Activated naive CD4-positive, alpha-beta T cell treated with anti-CD3 and anti-CD28 coated beads, Interleukin-2, amount 50 U/mL, for 24 hours (primary cell): ENCODE measurements at regions not wholly inside any gene's neighbourhood (a gene's known extent, or its start where the extent isn't known, plus 50 kb on each side); places are given as distances from the start of the nearest gene placed in this dataset.
"Not testable (repeated sequence)": the region's sequence is repeated elsewhere in the genome, so short reads cannot be mapped to it uniquely, and the experiment has no call there.

Source experiments
- H3K27ac Mint-ChIP-seq: one replicate; pipeline ENCODE4 v1.8.0; 2021; ENCODE audit warnings: mild to moderate bottlenecking, mixed read lengths
- H3K27me3 Mint-ChIP-seq: one replicate; pipeline ENCODE4 v1.8.0; 2021; ENCODE audit warnings: mixed read lengths
- H3K36me3 Mint-ChIP-seq: one replicate; pipeline ENCODE4 v1.8.0; 2021; ENCODE audit warnings: mixed read lengths
- H3K4me1 Mint-ChIP-seq: one replicate; pipeline ENCODE4 v1.8.0; 2021; ENCODE audit warnings: mixed read lengths
- H3K4me3 Mint-ChIP-seq: one replicate; pipeline ENCODE4 v1.8.0; 2021; ENCODE audit warnings: mild to moderate bottlenecking, mixed read lengths
- H3K9me3 Mint-ChIP-seq: one replicate; pipeline ENCODE4 v1.8.0; 2021; ENCODE audit warnings: mixed read lengths

DNA sequence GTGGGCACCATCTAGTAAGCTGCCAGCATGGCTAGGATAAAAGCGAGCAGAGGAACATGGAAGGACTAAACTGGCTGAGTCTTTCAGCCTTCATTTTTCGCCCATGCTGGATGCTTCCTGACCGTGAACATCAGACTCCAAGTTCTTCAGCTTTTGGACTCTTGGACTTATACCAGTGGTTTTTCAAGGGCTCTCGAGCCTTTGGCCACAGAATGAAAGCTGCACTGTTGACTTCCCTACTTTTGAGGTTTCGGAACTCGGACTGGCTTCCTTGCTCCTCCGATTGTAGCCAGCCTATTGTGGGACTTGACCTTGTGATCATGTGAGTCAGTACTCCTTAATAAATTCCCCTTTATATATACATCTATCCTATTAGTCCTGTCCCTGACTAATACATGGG lies 785.1 kb upstream of the SLITRK6 start:
- H3K27me3 Mint-ChIP-seq, result no peaks in the 10 kb centered on the region
- no peaks in the 10 kb centered on the region for H3K36me3 Mint-ChIP-seq
- no peaks in the 10 kb centered on the region for H3K4me1 Mint-ChIP-seq
- no peak overlapping the region for H3K4me3 Mint-ChIP-seq
- peaks cover 10% of the 10 kb centered on the region for H3K9me3 Mint-ChIP-seq
- H3K27ac Mint-ChIP-seq, result no peak overlapping the region

DNA sequence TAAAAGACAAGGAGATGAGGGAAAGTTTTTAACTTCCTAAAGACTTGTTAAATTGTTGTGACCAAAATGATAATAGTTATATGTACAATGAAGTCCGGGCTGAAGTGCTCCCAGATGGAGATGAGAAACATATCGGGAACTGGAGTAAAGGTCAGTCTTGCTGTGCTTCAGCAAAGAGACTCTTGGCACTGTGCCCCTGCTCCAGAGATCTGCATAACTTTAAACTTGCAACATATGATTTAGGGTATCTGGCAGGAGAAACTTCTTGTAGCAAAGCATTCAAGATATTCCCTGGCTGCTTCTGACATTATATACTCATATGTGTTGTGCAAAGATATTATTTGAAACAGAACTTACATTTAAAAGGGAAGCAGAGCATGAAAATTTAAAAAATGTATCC lies 786.6 kb upstream of the SLITRK6 start:
- Mint-ChIP-seq H3K27ac (no peak overlapping the region), H3K36me3 (no peaks in the 10 kb centered on the region), H3K4me3 (no peak overlapping the region), H3K9me3 (peaks cover 10% of the 10 kb centered on the region), H3K27me3 (no peaks in the 10 kb centered on the region), H3K4me1 (no peaks in the 10 kb centered on the region)

DNA sequence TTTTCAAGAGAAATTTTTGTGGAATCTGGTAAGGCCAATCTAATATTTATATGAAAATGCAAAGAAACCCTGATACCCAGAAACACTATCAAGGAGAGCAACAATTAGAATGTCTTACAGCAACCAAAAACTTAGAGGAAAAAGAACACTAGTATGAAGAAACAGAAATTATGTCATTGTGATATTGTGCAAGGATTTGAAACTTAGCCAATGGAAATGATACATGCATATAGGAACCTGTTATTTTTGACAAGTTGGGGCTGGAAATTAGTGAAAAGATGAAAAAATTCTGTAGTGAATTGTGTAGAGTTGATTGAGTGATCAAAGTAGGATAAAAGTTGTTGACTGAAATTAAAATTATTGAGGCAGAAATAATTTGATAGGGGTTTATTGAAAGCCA lies 792.6 kb upstream of the SLITRK6 start:
- Mint-ChIP-seq H3K4me1 (no peaks in the 10 kb centered on the region), H3K4me3 (no peak overlapping the region), H3K9me3 (no peaks in the 10 kb centered on the region), H3K27me3 (no peaks in the 10 kb centered on the region), H3K27ac (no peak overlapping the region), H3K36me3 (no peaks in the 10 kb centered on the region)

DNA sequence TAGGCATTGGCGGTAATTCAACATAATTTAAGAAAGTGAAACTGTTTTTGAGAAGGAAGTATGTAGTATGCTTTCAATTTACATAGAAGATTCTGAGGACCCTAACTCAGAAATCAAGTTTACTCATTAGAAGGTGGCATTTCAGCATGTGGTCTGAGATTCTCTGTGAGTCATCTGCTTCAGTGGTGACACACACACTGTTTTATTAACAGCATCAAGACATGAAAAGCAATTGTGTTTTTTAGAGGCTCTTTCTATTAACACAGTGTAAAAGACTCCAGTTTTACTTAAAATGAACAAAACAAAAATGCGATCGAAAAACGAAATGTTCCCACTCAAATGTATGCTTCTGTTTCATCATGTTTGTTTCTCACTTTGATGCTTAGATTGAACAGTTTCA lies 802.1 kb upstream of the SLITRK6 start:
- no peak overlapping the region for H3K4me3 Mint-ChIP-seq
- no peak overlapping the region for H3K27ac Mint-ChIP-seq

DNA sequence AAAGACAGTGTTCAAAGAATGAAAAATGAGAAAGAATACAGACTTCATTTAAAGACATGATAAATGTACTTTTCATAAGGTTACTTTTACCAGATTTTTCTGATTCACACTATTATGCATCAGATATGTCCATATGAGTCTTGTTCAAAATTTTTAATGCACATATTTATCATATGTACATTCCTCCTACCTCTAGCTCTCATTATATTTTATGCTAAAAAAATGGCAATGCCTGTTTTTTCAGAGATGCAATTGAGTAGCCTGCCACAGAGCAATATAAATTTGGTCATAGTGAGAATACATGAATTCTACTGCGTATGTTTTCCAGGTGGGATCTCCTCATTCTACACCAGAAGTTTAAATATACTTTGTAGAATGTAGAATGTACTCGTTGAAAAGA lies 807.0 kb upstream of the SLITRK6 start:
- Mint-ChIP-seq H3K9me3 (peaks cover 9% of the 10 kb centered on the region), H3K4me3 (no peak overlapping the region), H3K4me1 (no peaks in the 10 kb centered on the region), H3K36me3 (no peaks in the 10 kb centered on the region), H3K27me3 (no peaks in the 10 kb centered on the region), H3K27ac (no peak overlapping the region)

More for the DNA sequence above, 802.1 kb upstream of the SLITRK6 start:
- H3K27me3 Mint-ChIP-seq, result no peaks in the 10 kb centered on the region
- H3K9me3 Mint-ChIP-seq, result peaks cover 4% of the 10 kb centered on the region
- H3K4me1 Mint-ChIP-seq, result no peaks in the 10 kb centered on the region
- no peaks in the 10 kb centered on the region for H3K36me3 Mint-ChIP-seq

DNA sequence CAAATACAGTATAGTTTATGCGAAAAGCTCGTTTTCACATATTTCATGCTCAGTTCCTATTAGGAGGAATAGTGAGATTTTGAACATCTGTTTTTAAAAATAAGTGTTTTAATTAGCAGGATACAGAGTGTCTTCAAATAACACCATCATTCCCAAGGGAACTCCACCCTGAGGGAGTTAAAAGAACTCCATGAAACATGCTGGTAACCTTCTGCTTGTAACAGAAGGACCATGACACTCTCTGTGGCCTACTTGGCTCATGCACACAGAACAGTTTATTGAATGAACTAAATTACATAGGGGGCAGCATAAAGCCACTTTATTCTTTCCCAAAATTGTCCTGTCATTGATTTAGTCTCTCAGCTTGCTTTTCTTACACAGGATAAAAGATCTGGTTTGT lies 809.5 kb upstream of the SLITRK6 start:
- no peak overlapping the region for H3K4me3 Mint-ChIP-seq
- no peaks in the 10 kb centered on the region for H3K4me1 Mint-ChIP-seq
- no peaks in the 10 kb centered on the region for H3K27me3 Mint-ChIP-seq
- no peak overlapping the region for H3K27ac Mint-ChIP-seq
- no peaks in the 10 kb centered on the region for H3K36me3 Mint-ChIP-seq
- peaks cover 4% of the 10 kb centered on the region for H3K9me3 Mint-ChIP-seq

DNA sequence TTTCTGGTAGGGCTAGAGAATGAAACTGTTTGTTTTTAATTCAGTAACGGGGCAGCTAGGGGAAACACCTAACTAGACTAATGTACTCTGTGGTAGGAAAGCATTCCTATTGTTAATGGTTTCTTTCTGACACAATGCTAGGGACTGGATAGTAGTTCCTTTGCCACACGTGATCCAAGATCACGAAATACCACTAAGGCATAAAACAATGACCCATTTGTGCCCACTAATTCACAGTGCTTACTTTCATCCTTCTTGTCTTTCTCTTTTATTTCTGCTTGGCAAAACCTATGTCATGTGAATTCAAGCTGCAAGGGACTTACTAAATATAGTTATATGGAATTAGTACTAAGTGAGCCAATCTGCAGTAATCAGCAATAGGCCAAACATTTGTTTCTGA lies 834.1 kb upstream of the SLITRK6 start:
- Mint-ChIP-seq H3K27me3 (no peaks in the 10 kb centered on the region), H3K27ac (no peak overlapping the region), H3K36me3 (no peaks in the 10 kb centered on the region), H3K9me3 (peaks cover 4% of the 10 kb centered on the region), H3K4me1 (no peaks in the 10 kb centered on the region), H3K4me3 (no peak overlapping the region)

DNA sequence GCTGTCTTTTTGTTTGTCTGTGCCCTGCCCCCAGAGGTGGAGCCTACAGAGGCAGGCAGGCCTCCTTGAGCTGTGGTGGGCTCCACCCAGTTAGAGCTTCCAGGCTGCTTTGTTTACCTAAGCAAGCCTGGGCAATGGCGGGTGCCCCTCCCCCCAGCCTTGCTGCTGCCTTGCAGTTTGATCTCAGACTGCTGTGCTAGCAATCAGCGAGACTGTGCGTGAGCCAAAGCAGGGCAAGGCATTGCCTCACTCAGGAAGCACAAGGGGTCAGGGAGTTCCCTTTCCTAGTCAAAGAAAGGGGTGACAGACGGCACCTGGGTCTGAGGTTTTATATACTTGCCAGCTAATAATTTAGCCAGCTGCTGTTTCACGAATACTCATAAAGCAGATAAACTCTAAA lies 852.0 kb upstream of the SLITRK6 start:
- H3K27ac Mint-ChIP-seq, H3K4me1 Mint-ChIP-seq, H3K4me3 Mint-ChIP-seq, H3K36me3 Mint-ChIP-seq, H3K27me3 Mint-ChIP-seq, H3K9me3 Mint-ChIP-seq: not testable (repeated sequence)

DNA sequence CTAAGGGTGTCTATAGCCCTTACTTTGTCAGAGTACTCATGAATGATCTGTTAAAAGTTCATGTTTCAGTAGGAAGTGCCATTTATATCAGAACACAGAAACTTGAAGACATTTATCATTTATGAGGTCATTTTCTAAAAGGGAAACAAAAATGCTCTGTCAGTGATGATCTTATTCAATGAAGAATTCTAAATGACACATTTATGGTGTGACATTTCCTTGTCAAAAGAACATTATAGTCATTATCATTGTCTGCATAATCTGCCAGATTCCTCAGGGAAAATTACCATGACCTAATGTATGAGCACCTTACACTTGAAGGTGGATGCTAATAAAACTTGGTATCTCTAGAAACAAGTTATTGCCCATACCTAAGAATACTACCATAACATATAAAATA lies 853.8 kb upstream of the SLITRK6 start:
- H3K9me3 Mint-ChIP-seq, result no peaks in the 10 kb centered on the region
- no peaks in the 10 kb centered on the region for H3K36me3 Mint-ChIP-seq
- no peaks in the 10 kb centered on the region for H3K4me1 Mint-ChIP-seq
- H3K4me3 Mint-ChIP-seq, result no peak overlapping the region
- no peaks in the 10 kb centered on the region for H3K27me3 Mint-ChIP-seq
- H3K27ac Mint-ChIP-seq, result no peak overlapping the region

DNA sequence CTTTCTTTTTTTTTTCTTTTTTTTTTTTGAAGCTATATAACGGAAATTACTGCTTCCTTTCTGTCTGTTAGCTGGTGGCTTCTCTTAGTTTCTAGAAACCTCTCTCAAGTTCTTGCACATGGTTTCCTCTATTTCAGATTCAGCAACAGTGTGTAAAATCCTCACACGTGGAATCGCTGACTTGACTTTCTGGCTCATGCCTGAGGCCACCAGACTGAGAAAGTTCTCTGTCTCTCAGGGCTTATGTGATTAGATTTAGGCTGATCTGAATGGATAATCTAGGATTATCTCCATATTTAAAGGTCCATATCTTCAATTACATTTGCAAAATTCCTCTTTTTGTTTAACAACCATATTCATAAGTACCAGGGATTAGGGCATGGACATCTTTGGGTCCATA lies 856.3 kb upstream of the SLITRK6 start:
- H3K9me3 Mint-ChIP-seq, result peaks cover 5% of the 10 kb centered on the region
- H3K36me3 Mint-ChIP-seq, result no peaks in the 10 kb centered on the region
- H3K4me1 Mint-ChIP-seq, result no peaks in the 10 kb centered on the region
- no peak overlapping the region for H3K4me3 Mint-ChIP-seq
- H3K27ac Mint-ChIP-seq, result no peak overlapping the region
- H3K27me3 Mint-ChIP-seq, result no peaks in the 10 kb centered on the region

DNA sequence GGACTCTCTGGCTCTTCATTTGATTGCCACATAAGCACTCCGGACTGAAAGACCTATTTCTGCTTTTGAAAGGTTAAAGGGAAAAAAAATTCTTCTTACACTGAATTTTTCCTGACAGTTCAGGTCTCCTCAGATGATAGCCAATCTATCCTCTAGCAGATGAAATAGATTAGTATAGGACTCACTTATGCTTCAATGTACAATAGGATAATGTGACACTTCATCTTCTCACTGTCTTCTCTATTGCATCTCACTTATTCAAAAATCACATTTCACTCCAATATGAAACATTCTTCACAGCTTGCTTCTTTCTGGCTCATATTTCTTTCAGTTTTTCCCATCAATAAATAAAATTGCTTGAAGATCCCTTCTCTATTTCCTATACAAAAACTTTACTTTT lies 860.9 kb upstream of the SLITRK6 start:
- Mint-ChIP-seq H3K36me3 (no peaks in the 10 kb centered on the region), H3K4me3 (no peak overlapping the region), H3K4me1 (no peaks in the 10 kb centered on the region), H3K27ac (no peak overlapping the region), H3K27me3 (no peaks in the 10 kb centered on the region), H3K9me3 (peaks cover 13% of the 10 kb centered on the region)

DNA sequence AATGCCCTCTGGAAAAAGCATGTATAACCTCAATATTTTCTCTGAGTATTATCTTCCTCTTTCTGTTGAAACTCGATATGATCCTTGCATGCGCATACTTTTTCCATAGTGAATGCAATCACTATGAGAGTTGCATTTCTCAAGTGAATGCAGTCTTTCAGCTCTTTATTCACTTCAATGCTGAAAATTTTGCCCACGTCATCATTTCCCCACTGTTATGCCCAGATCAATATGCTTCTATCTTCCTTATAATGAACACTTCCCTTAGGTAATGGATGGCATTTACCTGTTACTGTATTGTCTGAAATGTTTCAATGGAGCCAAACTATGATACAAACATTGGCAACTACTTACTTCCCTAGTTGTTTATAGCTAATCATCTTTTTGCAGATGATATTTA lies 866.6 kb upstream of the SLITRK6 start:
- no peak overlapping the region for H3K4me3 Mint-ChIP-seq
- peaks cover 8% of the 10 kb centered on the region for H3K9me3 Mint-ChIP-seq
- no peak overlapping the region for H3K27ac Mint-ChIP-seq
- H3K4me1 Mint-ChIP-seq, result no peaks in the 10 kb centered on the region
- H3K27me3 Mint-ChIP-seq, result no peaks in the 10 kb centered on the region
- H3K36me3 Mint-ChIP-seq, result no peaks in the 10 kb centered on the region

DNA sequence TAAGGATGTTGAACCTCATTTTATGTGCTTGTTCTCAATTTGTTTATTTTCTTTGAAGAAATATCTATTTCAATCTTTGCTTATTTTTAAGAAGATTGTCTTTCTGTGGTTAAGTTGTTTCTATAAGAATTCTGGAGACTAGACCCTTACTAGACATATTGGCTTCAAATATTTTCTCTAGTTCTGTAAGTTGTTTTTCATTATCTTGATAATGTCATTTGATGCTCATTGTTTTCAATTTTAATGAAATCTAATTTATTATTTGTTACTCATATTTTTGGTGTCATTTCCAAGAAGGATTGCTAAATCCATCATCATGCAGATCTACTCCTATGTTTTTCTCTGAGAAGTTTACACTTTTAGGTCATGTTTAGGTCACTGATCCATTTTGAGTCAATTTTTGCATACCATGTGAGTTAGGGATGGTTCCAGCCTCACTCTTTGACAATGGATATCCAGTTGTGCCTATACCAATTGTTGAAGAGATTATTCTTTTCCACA lies 874.8 kb upstream of the SLITRK6 start:
- Mint-ChIP-seq H3K27me3 (no peaks in the 10 kb centered on the region), H3K36me3 (no peaks in the 10 kb centered on the region), H3K4me1 (no peaks in the 10 kb centered on the region), H3K4me3 (no peak overlapping the region), H3K9me3 (no peaks in the 10 kb centered on the region), H3K27ac (no peak overlapping the region)

DNA sequence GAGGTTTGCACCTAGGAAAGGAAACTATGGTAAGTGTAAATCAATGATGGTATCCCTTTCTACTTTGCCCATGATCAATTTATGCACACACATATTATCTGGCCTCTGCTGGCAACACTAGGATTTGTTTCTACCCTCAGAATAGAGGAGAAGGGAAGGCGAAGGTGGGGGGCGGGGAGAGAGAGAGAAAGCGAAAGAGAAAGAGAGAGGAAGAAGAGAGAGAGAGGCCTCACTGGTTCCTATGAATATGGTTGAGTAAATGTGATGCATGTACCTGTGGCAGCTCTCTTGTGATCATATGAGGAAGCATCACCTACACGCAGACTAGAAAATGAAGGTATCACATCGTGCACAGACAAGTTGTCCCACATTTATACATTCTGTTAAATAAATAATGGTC lies 882.0 kb upstream of the SLITRK6 start:
- Mint-ChIP-seq H3K9me3 (no peaks in the 10 kb centered on the region), H3K27ac (no peak overlapping the region), H3K4me1 (no peaks in the 10 kb centered on the region), H3K4me3 (no peak overlapping the region), H3K36me3 (no peaks in the 10 kb centered on the region), H3K27me3 (no peaks in the 10 kb centered on the region)

DNA sequence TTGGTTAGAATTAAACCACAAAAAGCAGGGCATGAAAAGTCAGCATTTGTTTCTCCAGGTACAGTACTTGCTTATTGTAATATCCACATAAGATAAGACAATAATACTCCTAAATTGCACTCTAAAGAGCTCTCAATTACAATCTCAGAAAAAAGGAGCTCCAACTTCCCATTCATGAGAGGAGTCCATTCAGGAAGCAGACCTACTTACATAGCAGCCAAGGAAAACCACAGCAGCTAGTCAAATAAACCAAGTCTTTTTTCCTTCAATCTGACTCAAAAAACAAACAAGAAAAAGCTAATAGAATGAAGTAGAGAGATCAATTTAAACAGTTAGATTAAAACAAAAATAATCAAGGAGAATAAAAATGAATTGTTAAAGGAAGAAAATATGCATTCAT lies 885.2 kb upstream of the SLITRK6 start:
- Mint-ChIP-seq H3K36me3 (no peaks in the 10 kb centered on the region), H3K27ac (no peak overlapping the region), H3K9me3 (no peaks in the 10 kb centered on the region), H3K4me3 (no peak overlapping the region), H3K27me3 (no peaks in the 10 kb centered on the region), H3K4me1 (no peaks in the 10 kb centered on the region)

DNA sequence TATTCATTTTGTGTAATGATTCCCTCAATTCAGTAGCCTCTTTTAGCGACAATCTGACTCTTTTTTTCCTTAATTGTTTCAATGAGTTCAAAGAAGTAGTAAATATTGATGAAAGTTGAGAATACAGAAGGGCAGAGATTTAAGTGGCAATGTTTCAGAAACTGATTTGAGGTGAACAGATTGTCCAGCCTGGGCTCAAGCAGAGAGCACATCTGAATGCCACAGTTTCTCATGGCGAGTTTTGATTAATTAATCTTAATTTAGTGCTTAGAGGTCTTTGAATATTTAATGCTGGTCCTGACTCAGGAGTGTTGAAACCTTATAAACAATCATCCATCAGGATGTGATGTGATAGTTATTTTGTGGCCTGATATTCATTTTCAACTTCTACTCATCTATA lies 890.7 kb upstream of the SLITRK6 start:
- Mint-ChIP-seq H3K4me3 (no peak overlapping the region), H3K27me3 (no peaks in the 10 kb centered on the region), H3K9me3 (peaks cover 4% of the 10 kb centered on the region), H3K27ac (no peak overlapping the region), H3K36me3 (no peaks in the 10 kb centered on the region), H3K4me1 (no peaks in the 10 kb centered on the region)

DNA sequence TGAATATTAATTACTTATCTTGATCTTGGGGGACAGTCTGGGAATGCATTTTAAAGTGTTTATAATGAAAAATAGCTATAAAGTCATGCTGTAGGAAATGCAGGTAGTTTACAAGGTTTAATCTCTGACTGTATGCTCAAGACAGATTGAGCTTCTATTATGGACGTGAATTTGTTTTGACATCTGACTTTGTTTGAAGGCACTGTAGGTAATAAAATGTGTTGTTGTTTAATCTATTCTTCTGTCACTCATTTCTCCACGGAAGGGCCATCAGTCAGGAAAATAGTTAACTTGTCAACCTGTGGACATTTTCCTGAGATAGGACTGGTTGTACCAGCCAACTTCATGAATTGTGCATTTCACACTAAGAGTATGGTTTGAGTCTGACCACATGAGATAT lies 893.1 kb upstream of the SLITRK6 start:
- Mint-ChIP-seq H3K9me3 (peaks cover 4% of the 10 kb centered on the region), H3K4me1 (no peaks in the 10 kb centered on the region), H3K4me3 (no peak overlapping the region), H3K36me3 (no peaks in the 10 kb centered on the region), H3K27ac (no peak overlapping the region), H3K27me3 (no peaks in the 10 kb centered on the region)
